Ureter (tissue), 1 donor: ENCODE measurements at regions not wholly inside any gene's neighbourhood (a gene's known extent, or its start where the extent isn't known, plus 50 kb on each side); places are given as distances from the start of the nearest gene placed in this dataset.
"Not testable (repeated sequence)": the region's sequence is repeated elsewhere in the genome, so short reads cannot be mapped to it uniquely, and the experiment has no call there.

Source experiments
- DNase-seq: peaks from one replicate; pipeline ENCODE4 v3.0.0-alpha.2; 2020; ENCODE audit warnings: low spot score
- donor health status: DM: yes; HTN: yes; CAD: no.

DNA sequence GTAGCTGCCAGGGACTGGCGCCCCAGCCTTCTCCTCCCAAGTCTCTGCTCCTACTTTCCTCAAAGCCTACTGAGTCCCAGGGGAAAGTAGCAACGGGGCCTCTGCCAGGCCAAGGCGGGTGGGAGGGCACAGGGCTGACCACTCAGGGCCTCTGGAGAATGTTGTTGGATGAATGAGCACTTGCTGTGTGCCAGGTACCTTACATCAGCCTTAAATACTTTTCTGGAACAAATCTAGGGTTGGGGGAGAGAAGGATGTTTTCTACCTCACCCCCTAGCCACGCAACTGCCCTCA, 119.3 kb upstream of the ZBTB40 start:
- DNase-seq: no peak

DNA sequence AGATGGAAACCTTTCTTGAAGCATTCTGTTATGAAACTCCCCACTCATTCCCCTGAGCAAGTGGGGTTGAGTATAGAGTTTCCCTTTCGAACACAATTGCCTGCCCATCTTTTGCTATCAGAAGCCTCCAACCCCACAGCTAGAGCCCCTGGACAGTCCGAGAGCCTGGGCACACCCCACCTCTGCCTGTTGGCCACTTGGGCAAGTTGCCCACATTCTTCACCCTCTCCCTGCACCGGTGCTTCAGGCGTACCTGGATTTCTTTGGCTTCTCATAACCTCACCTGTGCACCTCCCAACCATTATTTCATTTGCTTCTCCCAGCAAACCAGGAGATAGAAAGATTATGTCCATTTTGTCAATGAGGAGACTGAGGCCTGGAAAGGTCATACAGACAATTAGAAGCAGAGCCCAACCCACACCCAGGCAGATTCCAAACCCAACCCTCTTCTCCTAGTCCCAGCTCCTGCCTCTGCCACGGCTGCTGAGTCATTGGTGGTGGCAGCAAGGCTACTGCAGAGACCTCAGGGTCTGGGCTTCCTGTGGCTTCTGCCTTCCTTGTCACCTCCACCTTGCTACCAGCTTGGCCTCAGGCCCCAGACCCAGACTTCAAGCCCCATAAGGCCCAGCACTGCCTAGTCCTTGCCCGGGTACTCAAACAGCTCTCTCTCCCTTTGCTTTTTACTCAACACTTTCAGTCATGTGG, 118.7 kb upstream of the ZBTB40 start:
- no peak for DNase-seq

DNA sequence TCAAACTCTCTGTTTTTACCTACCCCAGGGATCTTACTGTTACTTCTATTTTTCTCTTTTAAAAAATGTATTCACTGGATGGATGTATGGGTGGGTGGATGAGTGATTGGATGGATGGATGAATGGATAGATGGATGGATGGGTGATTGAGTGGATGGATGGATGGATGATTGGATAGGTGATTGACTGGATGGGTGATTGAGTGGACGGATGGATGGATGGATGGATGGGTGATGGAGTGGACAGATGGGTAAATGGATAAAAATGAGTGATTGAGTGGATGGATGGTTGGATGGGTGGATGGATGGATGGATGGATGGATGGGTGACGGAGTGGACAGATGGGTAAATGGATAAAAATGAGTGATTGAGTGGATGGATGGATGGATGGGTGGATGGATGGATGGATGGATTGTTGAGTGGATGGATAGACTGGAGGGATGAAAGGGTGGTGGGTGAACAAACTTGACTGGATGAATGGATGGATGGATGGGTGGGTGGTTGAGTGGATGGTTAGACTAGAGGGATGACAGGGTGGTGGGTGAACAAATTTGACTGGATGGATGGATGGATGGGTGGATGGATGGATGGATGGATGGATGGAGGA, 118.0 kb upstream of the ZBTB40 start:
- no peak for DNase-seq

- DNase-seq: no peak
Observed at GRCh38 chr1:22334860-22335550, 116.6 kb upstream of the ZBTB40 start.

DNA sequence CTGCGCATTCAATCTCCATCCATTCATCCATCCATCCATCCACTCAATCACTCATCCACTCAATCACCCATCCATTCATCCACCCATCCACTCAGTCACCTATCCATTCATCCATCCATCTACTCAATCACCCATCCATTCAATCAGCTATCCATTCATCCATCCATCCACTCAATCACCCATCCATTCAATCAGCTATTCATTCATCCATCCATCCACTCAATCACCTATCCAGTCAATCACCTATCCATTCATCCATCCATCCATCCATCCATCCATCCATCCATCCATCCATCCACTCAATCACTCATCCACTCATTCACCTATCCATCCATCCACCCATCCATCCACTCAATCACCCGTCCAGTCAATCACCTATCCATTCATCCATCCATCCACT, 115.4 kb upstream of the ZBTB40 start:
- DNase-seq: not testable (repeated sequence)

DNA sequence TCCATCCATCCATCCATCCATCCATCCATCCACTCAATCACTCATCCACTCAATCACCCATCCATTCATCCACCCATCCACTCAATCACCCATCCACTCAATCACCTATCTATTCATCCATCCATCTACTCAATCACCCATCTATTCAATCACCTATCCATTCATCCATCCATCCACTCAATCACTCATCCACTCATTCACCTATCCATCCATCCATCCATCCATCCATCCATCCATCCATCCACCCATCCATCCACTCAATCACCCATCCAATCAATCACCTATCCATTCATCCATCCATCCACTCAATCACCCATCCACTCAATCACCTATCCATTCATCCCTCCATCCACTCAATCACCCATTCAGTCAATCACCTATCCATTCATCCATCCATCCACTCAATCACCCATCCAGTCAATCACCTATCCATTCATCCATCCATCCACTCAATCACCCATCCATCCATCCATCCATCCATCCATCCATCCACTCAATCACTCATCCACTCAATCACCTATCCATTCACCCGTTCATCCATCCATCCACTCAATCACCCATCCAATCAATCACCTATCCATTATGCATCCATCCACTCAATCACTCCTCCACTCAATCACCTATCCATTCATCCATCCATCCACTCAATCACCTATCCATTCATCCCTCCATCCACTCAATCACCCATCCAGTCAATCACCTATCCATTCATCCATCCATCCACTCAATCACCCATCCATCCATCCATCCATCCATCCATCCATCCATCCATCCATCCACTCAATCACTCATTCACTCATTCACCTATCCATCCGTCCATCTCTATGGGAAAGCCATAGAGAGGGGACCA, 114.7 kb upstream of the ZBTB40 start:
- not testable (repeated sequence) for DNase-seq

- no peak for DNase-seq
Observed at GRCh38 chr1:22338071-22338765, 113.4 kb upstream of the ZBTB40 start.

- no peak for DNase-seq
Observed at GRCh38 chr1:22339237-22339636, 112.4 kb upstream of the ZBTB40 start.

DNA sequence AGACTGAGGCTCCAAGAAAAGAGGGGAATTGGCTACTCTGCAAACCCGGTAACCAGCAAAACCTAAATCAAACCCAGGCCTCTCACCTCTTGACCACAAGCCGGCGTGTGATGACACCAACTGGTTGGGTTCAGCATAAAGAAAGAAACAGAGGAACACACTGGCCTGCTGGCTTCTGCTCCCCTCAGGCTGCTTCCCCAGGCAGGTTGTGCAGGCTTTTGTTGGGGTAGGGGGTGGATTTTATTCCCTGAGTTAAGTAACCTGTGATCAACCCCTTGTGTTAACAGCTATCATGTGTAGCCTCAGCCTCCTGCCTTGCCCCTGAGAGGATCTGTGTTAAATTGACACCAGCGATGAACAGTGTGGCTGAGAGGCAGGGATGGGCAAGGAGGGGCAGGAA, 111.6 kb upstream of the ZBTB40 start:
- no peak for DNase-seq

- no peak for DNase-seq
Observed at GRCh38 chr1:22340873-22341272, 110.8 kb upstream of the ZBTB40 start.

DNA sequence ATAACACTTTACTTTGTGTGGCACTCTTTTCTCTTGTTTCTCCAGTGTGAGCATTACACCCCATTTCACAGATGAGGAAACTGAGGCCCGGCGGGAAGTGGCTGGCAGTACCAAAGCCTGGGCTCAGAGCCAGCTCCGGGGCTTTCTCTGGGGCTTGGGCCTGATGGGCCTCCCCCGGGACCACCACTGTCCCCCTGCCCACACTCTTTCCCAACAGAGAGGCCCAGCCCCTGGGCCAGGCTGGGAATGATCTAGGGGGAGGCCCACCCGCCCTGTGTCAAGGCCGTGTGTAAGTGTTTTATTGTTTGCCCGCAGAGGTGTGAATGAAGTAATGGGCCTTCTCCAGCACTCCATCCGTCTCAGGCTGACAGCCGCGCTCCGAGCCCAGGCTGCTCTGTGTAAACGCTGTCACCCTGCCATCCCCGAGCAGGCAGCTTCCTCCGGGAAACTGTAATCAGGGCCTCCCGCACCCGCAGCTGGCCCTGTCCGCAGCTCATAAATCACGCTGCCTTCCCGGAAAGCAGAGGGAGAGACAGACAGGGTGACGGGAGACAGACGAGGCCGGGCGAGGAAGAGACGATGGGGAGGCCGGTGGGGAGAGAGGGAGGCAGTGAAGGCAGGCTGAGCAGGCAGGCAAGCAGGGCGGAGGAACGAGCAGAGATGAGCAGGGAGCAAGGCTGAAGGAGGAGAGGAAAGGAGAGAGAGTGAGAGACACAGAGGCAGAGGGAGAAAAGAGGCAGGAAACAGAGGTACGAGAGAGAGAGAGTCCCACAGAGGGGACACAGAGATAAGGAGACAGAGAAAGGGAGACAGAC, 109.7 kb upstream of the ZBTB40 start:
- DNase-seq: peak; percentile 62

DNA sequence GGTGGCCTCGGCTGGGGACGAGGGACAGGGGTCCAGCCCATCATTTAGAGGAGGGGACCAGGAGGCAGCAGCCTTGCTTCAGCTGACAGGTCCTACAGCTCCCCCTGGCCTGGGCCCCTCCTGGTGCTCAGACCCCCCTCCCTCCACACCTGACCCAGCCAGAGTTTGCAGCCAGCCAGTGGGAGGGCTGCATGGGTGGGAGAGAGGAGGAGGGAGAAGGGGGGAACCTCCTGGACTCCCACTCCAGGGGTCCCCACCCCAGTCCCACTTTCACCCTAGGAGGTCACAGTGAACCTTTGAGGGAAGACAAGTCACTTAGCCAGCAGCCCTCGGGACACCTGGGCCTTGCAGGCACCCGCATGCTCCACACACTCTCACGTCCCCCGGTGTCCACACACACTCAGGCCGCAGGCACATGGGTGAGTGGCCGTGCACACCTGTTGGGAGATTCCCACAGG, 108.9 kb upstream of the ZBTB40 start:
- DNase-seq: no peak

- DNase-seq: no peak
Observed at GRCh38 chr1:22343456-22344328, 108.0 kb upstream of the ZBTB40 start.

- DNase-seq: no peak
Observed at GRCh38 chr1:22344329-22344630, 107.4 kb upstream of the ZBTB40 start.

- no peak for DNase-seq
Observed at GRCh38 chr1:22344851-22345560, 106.6 kb upstream of the ZBTB40 start.

DNA sequence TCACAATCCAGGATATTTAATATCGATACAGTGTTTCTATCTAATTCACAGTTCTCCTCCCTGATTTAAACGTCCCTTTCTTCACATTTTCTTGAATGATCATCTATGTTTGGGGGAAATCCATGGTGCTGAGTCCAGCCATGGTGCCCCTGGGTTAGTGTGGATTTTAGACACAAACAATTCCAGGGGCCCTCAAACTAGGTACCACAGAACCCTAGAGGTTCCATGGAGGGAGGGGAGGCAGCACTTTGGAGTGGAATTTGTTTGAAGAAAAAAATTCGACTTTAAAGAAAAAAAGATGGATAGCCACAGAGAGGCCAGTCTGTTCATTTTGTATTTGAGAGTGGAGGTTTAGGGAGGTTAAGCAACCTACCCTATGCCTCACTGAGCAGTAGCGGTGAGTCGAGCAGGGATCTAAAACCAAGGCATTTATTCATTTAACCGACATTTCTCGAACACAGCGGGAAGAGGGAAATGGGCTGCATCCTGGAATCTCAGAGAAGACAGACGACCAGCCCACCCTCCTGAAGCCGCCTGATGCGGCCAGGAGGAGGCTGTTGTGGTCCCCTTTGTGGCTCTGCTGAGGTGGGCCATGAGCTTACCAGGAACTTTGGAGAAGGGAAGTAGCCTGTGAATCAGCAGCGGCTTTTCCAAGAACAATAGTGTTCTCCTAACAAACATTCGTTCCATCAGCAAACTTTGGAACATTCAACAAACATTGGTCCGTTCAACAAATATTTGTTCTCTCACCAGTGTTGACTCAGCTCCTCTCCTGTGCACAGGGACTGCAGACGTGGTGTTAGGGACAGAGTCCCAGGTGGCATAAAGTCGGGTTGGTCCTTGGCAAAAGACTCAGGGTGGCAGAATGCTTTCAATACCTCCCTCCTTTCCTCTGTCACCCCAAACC, 103.5 kb upstream of the ZBTB40 start:
- no peak for DNase-seq

- no peak for DNase-seq
Observed at GRCh38 chr1:22349362-22350043, 102.1 kb upstream of the ZBTB40 start.
